GM23338 (cell line): ENCODE measurements at regions not wholly inside any gene's neighbourhood (a gene's known extent, or its start where the extent isn't known, plus 50 kb on each side); places are given as distances from the start of the nearest gene placed in this dataset.

Experiments
- CREB1 ChIP-seq: fragments of 250-450 bp; sonication (Bioruptor Pico); IDR thresholded peaks from 2 replicates; pipeline ENCODE4 v1.5.0; 2020; ENCODE audit warnings: low read depth, mild to moderate bottlenecking, moderate library complexity
- EZH2 ChIP-seq: fragments of 200-600 bp; sonication (generic); IDR thresholded peaks from one replicate; pipeline ENCODE4 v1.8.0; 2017; ENCODE audit warnings: antibody characterized with exemption, mild to moderate bottlenecking, low read depth; ENCODE audit not compliant: unreplicated experiment
- POLR2AphosphoS5 ChIP-seq: IDR thresholded peaks from 2 replicates; pipeline ENCODE4 v1.6.1; 2016; ENCODE audit warnings: antibody characterized with exemption, low read depth
- TF ChIP-seq, protein P1 (sequence below): IDR thresholded peaks from one replicate; pipeline ENCODE4 v1.6.1; 2018; ENCODE audit warnings: antibody characterized with exemption; ENCODE audit not compliant: unreplicated experiment
- TF ChIP-seq, protein P2 (sequence below), 2 experiments: fragments of 200-600 bp in 1 of 2; sonication (generic) in 1 of 2; conservative IDR thresholded peaks; 2 replicates each; pipeline versions ENCODE4 v1.5.1 to v1.6.1; 2016 to 2017; ENCODE audit warnings: antibody characterized with exemption in 2 of 2, low read depth in 2 of 2, mild to moderate bottlenecking in 2 of 2, moderate library complexity in 1 of 2

DNA sequence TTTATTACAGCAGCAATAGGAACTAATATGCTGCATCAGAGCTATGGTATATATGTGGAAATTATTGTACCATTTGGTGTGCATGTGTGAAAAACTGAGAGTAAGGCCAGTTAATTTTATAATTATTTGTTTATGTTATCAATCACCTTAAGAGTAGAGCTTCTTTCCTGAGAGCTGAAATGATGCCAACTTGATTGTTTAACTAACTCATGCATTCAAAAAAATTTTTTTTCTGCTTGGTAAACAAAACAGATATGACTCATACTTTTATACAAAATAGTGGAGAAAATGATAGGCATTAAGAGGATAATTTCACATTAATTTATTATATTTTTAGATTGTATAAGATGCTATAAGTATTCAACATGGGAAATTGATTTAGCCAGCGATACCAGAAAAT lies 622.7 kb downstream of the RAPGEF2 start:
- TF ChIP-seq, protein P1, sequence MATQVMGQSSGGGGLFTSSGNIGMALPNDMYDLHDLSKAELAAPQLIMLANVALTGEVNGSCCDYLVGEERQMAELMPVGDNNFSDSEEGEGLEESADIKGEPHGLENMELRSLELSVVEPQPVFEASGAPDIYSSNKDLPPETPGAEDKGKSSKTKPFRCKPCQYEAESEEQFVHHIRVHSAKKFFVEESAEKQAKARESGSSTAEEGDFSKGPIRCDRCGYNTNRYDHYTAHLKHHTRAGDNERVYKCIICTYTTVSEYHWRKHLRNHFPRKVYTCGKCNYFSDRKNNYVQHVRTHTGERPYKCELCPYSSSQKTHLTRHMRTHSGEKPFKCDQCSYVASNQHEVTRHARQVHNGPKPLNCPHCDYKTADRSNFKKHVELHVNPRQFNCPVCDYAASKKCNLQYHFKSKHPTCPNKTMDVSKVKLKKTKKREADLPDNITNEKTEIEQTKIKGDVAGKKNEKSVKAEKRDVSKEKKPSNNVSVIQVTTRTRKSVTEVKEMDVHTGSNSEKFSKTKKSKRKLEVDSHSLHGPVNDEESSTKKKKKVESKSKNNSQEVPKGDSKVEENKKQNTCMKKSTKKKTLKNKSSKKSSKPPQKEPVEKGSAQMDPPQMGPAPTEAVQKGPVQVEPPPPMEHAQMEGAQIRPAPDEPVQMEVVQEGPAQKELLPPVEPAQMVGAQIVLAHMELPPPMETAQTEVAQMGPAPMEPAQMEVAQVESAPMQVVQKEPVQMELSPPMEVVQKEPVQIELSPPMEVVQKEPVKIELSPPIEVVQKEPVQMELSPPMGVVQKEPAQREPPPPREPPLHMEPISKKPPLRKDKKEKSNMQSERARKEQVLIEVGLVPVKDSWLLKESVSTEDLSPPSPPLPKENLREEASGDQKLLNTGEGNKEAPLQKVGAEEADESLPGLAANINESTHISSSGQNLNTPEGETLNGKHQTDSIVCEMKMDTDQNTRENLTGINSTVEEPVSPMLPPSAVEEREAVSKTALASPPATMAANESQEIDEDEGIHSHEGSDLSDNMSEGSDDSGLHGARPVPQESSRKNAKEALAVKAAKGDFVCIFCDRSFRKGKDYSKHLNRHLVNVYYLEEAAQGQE = no peak
- TF ChIP-seq, protein P2, sequence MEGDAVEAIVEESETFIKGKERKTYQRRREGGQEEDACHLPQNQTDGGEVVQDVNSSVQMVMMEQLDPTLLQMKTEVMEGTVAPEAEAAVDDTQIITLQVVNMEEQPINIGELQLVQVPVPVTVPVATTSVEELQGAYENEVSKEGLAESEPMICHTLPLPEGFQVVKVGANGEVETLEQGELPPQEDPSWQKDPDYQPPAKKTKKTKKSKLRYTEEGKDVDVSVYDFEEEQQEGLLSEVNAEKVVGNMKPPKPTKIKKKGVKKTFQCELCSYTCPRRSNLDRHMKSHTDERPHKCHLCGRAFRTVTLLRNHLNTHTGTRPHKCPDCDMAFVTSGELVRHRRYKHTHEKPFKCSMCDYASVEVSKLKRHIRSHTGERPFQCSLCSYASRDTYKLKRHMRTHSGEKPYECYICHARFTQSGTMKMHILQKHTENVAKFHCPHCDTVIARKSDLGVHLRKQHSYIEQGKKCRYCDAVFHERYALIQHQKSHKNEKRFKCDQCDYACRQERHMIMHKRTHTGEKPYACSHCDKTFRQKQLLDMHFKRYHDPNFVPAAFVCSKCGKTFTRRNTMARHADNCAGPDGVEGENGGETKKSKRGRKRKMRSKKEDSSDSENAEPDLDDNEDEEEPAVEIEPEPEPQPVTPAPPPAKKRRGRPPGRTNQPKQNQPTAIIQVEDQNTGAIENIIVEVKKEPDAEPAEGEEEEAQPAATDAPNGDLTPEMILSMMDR (conservative IDR thresholded peaks at IDR 0.05; ENCODE audit: low read depth in 2 of 2) = no peak
- TF ChIP-seq EZH2 (no peak), CREB1 (CRISPR knock-in tag) (no peak), POLR2AphosphoS5 (no peak)
